ENCODE measurements at regions not wholly inside any gene's neighbourhood (a gene's known extent, or its start where the extent isn't known, plus 50 kb on each side); places are given as distances from the start of the nearest gene placed in this dataset.

DNA sequence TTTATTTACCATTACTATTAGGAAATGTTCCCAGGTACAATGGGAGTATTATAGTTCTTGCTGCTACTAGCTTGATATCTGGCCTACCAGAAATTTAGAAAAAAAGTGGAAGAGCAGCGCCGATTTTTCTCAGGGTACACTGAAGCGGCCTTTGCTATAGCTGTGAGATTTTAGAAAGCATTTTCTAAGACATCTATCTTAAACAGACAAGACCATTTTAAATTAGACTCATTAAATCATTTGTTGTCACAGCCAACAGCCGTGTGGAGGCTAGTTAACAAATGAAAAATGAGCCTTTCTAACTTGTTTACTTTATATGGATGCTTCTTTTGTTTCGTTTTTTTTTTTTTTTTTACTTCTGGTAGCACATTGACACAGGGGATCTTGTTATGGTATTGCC, 183.2 kb upstream of the ZRANB2 start:
- no peaks in the 10 kb centered on the region for H3K9me3 ChIP-seq (ENCODE audit: severe bottlenecking)
- no peak overlapping the region for H3K4me3 ChIP-seq (ENCODE audit: low read depth, low read length)
- TF ChIP-seq, protein P1, sequence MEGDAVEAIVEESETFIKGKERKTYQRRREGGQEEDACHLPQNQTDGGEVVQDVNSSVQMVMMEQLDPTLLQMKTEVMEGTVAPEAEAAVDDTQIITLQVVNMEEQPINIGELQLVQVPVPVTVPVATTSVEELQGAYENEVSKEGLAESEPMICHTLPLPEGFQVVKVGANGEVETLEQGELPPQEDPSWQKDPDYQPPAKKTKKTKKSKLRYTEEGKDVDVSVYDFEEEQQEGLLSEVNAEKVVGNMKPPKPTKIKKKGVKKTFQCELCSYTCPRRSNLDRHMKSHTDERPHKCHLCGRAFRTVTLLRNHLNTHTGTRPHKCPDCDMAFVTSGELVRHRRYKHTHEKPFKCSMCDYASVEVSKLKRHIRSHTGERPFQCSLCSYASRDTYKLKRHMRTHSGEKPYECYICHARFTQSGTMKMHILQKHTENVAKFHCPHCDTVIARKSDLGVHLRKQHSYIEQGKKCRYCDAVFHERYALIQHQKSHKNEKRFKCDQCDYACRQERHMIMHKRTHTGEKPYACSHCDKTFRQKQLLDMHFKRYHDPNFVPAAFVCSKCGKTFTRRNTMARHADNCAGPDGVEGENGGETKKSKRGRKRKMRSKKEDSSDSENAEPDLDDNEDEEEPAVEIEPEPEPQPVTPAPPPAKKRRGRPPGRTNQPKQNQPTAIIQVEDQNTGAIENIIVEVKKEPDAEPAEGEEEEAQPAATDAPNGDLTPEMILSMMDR (IDR thresholded peaks at IDR 0.05; ENCODE audit: low read depth, low read length) = no peak
- H3K27ac ChIP-seq = no peak overlapping the region
- H3K36me3 ChIP-seq = no peaks in the 10 kb centered on the region
- DNase-seq = no peak
- no peaks in the 10 kb centered on the region for H3K27me3 ChIP-seq (ENCODE audit: insufficient read depth, low read depth, severe bottlenecking)

DNA sequence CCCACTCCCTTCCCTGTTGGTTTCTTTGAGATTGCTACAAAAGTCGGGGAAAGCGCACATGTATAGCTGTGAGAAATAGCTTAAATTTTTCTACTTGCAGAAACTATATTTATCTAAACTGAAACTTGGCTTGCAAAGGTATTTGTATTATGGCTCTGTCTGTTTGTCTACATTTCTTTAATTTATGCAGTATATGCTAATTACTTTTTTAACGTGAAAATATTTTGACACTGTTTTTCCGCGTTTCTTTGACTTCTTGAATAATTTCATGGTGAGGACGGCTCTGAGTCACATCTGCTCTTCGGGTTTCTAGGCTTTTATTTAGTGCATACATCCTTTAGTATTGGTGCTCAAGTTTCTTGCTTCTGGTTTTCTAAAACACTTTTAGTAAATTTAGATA, 182.1 kb upstream of the ZRANB2 start:
- no peak overlapping the region for H3K4me3 ChIP-seq (ENCODE audit: low read depth, low read length)
- H3K9me3 ChIP-seq (ENCODE audit: severe bottlenecking) = no peaks in the 10 kb centered on the region
- H3K27ac ChIP-seq = no peak overlapping the region
- H3K27me3 ChIP-seq (ENCODE audit: insufficient read depth, low read depth, severe bottlenecking) = no peaks in the 10 kb centered on the region
- TF ChIP-seq, protein P1 (IDR thresholded peaks at IDR 0.05; ENCODE audit: low read depth, low read length) = no peak
- no peaks in the 10 kb centered on the region for H3K36me3 ChIP-seq
- DNase-seq = no peak

DNA sequence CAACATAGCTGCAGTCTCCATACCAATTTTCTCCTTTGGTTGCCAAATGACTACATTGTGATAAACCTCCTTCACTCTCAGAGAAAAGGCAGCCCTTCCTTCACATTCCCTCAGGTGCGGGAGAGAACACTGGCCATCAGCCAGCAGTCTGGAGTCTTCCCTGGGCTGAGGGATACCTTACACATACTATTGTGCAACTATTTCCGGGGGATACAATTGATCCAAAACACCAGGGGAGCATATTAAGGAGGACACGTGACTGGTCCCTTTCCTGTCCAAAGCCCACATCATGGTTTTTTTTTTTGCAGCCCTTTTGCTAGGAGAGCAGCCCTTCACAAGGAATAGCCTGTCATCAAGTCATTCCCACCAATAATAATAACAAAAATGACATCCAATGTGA, 172.1 kb upstream of the ZRANB2 start:
- H3K4me3 ChIP-seq (ENCODE audit: low read depth, low read length) = no peak overlapping the region
- H3K36me3 ChIP-seq = no peaks in the 10 kb centered on the region
- no peak overlapping the region for H3K27ac ChIP-seq
- DNase-seq = no peak
- TF ChIP-seq, protein P1 (IDR thresholded peaks at IDR 0.05; ENCODE audit: low read depth, low read length) = no peak
- H3K9me3 ChIP-seq (ENCODE audit: severe bottlenecking) = no peaks in the 10 kb centered on the region
- no peaks in the 10 kb centered on the region for H3K27me3 ChIP-seq (ENCODE audit: insufficient read depth, low read depth, severe bottlenecking)

DNA sequence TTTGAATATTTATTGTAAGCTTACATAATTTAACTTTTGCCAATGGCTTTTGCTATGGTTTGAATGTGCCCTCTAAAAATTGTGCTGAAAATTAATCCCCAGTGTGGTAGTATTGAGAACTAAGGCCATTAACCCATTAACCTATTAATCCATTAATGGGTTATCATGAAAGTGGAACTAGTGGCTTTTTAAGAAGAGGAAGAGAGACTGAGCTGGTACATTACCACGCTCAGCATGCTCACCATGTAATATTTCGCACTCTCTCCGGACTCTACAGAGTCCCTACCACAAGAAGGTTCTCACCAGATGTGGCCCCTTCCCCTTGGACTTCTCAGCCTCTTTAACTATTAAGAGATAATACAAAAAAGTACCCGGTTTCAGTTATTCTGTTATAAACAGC, 164.4 kb upstream of the ZRANB2 start:
- Histone ChIP-seq H3K27me3 (ENCODE audit: insufficient read depth, low read depth, severe bottlenecking) (no peaks in the 10 kb centered on the region), H3K4me3 (ENCODE audit: low read depth, low read length) (no peak overlapping the region), H3K36me3 (no peaks in the 10 kb centered on the region), H3K9me3 (ENCODE audit: severe bottlenecking) (no peaks in the 10 kb centered on the region), H3K27ac (no peak overlapping the region)
- DNase-seq = no peak
- TF ChIP-seq, protein P1 (IDR thresholded peaks at IDR 0.05; ENCODE audit: low read depth, low read length) = no peak

DNA sequence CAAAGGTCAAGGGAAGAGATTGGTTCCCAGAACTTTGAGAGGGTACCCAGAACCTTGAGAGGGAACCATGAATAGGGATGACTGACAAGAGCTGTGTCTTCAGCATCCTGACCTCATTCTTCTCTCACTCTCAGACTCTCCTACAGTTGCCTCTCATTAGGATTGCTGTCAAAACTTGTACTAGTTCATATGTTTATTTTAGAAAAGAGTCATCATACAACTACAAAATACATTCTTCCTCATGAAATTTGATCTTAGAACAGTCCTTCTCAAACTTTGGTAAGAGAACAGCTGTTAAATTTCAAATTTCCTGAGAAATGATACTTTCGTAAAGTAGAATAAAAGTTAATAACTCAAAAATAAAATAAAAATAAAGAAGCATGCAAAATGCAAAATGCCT, 161.4 kb upstream of the ZRANB2 start:
- no peak for DNase-seq
- TF ChIP-seq, protein P1 (IDR thresholded peaks at IDR 0.05; ENCODE audit: low read depth, low read length) = no peak
- Histone ChIP-seq H3K4me3 (ENCODE audit: low read depth, low read length) (no peak overlapping the region), H3K27ac (no peak overlapping the region), H3K27me3 (ENCODE audit: insufficient read depth, low read depth, severe bottlenecking) (no peaks in the 10 kb centered on the region), H3K9me3 (ENCODE audit: severe bottlenecking) (no peaks in the 10 kb centered on the region), H3K36me3 (no peaks in the 10 kb centered on the region)

DNA sequence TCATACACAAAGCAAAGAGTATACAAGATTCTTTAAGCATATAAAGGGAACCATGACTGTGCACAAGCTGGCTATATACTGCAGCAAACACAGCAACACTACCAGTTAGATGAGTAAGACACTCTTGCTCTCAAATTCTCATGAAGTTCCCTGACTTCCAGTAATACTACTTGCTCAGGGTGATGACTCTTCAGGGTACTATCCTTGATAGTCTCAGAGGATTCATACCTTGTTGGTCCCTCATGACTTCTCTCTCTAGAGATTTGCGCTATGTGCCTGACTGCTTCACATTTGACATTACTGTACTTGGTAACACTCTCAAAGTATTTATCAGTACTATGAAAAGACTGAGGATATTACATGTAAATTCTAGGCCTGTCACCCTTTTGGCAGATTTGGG, 159.8 kb upstream of the ZRANB2 start:
- Histone ChIP-seq H3K4me3 (ENCODE audit: low read depth, low read length) (no peak overlapping the region), H3K36me3 (no peaks in the 10 kb centered on the region), H3K27me3 (ENCODE audit: insufficient read depth, low read depth, severe bottlenecking) (no peaks in the 10 kb centered on the region), H3K27ac (no peak overlapping the region), H3K9me3 (ENCODE audit: severe bottlenecking) (no peaks in the 10 kb centered on the region)
- TF ChIP-seq, protein P1 (IDR thresholded peaks at IDR 0.05; ENCODE audit: low read depth, low read length) = no peak
- DNase-seq = no peak

Measured in WERI-Rb-1 (cell line).